Gastroesophageal sphincter (tissue), 4 donors: ENCODE measurements at regions not wholly inside any gene's neighbourhood (a gene's known extent, or its start where the extent isn't known, plus 50 kb on each side); places are given as distances from the start of the nearest gene placed in this dataset.

Experiments used
- ATAC-seq: fragments of 150-250 bp; one replicate; pipeline ENCODE4 v1.9.1; 2016; ENCODE audit warnings: mild to moderate bottlenecking, moderate library complexity
- H3K27ac ChIP-seq, 4 donors: fragments of 200-600 bp; sonication (generic) in 3 of 4; 1 replicate in 3 of 4; 2 replicates in 1 of 4; pipeline ENCODE4 v1.5.1; 2016 to 2019
- H3K27me3 ChIP-seq: fragments of 200-600 bp; sonication (generic); one replicate; pipeline ENCODE4 v1.5.1; 2019
- H3K36me3 ChIP-seq, 2 donors: fragments of 200-600 bp; sonication (generic); one replicate each; pipeline ENCODE4 v1.5.1; 2019; ENCODE audit warnings: control low read depth in 1 of 2
- H3K4me1 ChIP-seq, 3 donors: fragments of 200-600 bp; sonication (generic); 1 replicate in 2 of 3; 2 replicates in 1 of 3; pipeline ENCODE4 v1.5.1; 2016 to 2019; ENCODE audit warnings: control low read depth in 2 of 3
- H3K4me3 ChIP-seq, 2 donors: fragments of 200-600 bp; sonication (generic); one replicate each; pipeline ENCODE4 v1.5.1; 2019; ENCODE audit warnings: mild to moderate bottlenecking in 1 of 2, moderate library complexity in 1 of 2
- H3K9me3 ChIP-seq, 3 donors: fragments of 200-600 bp; sonication (generic); one replicate each; pipeline ENCODE4 v1.5.1; 2017 to 2019; ENCODE audit warnings: control low read depth in 2 of 3
- EP300 ChIP-seq: sonication (generic); formaldehyde crosslinking; IDR thresholded peaks from one replicate; pipeline ENCODE4 v1.6.1; 2017; ENCODE audit warnings: antibody characterized with exemption, mild to moderate bottlenecking
- POLR2A ChIP-seq, 2 donors: fragments of 450-650 bp; IDR thresholded peaks; one replicate each; pipeline ENCODE4 v1.6.1; 2017; ENCODE audit warnings: antibody characterized with exemption in 2 of 2, mild to moderate bottlenecking in 2 of 2, moderate library complexity in 1 of 2
- POLR2AphosphoS5 ChIP-seq: sonication (generic); formaldehyde crosslinking; IDR thresholded peaks from one replicate; pipeline ENCODE4 v1.6.1; 2017; ENCODE audit warnings: antibody characterized with exemption
- WGBS, 2 donors: methylation state at CpG; one replicate each; pipeline ENCODE4 v1.1.5; 2018; ENCODE audit warnings: low coverage in 1 of 2; 5-methylcytosine and 5-hydroxymethylcytosine counted together
- TF ChIP-seq, protein P1 (sequence below), 4 experiments: fragments of 200-600 bp in 2 of 4; fragments of 450-650 bp in 2 of 4; sonication (generic) in 1 of 4; IDR thresholded peaks; one replicate each; pipeline ENCODE4 v1.5.1; 2017 to 2019; ENCODE audit warnings: antibody characterized with exemption in 4 of 4, mild to moderate bottlenecking in 2 of 4, moderate library complexity in 2 of 4

DNA sequence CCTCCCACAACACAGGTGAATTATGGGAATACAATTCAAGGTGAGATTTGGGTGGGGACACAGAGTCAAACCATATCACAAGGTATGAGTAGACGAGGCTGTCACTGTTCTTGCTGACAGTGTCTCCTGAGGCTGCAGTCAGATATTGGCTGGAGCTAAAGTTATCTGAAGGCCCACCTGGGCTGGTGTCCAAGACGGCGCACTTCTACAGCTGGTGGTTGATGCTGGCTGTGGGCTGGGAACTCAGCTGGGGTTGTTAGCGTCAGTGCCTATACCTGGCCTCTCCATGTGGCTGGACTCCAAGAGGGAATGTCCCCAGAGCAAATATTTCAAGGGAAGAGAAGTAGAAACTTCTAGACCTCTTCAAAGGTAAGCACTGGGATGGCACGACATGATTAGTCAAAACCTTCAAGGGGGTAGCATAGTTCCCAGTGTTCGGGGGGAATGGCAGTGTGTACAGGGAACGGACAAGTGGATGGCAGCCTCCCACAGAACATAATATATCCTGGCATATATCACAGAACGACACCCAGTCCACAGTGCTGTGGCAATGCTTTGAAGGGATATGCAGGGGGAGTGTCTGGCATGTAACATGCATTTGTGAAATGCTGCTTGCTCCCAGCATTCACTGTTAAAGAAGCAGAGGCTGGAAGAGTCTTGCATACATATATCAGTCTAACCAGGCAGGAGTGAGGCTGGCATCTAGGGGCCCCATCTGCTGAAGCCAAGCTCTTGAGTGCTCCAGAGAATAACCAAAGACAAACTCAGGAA lies 126.7 kb upstream of the RFLNA start:
- Histone ChIP-seq H3K4me1 (no peaks in the 10 kb centered on the region), H3K9me3 (no peaks in the 10 kb centered on the region), H3K4me3 (no peak overlapping the region), H3K27me3 (no peaks in the 10 kb centered on the region), H3K27ac (no peak overlapping the region), H3K36me3 (no peaks in the 10 kb centered on the region)
- TF ChIP-seq POLR2AphosphoS5: no peak
- TF ChIP-seq EP300: no peak
- TF ChIP-seq, protein P1, sequence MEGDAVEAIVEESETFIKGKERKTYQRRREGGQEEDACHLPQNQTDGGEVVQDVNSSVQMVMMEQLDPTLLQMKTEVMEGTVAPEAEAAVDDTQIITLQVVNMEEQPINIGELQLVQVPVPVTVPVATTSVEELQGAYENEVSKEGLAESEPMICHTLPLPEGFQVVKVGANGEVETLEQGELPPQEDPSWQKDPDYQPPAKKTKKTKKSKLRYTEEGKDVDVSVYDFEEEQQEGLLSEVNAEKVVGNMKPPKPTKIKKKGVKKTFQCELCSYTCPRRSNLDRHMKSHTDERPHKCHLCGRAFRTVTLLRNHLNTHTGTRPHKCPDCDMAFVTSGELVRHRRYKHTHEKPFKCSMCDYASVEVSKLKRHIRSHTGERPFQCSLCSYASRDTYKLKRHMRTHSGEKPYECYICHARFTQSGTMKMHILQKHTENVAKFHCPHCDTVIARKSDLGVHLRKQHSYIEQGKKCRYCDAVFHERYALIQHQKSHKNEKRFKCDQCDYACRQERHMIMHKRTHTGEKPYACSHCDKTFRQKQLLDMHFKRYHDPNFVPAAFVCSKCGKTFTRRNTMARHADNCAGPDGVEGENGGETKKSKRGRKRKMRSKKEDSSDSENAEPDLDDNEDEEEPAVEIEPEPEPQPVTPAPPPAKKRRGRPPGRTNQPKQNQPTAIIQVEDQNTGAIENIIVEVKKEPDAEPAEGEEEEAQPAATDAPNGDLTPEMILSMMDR (IDR thresholded peaks at IDR 0.05): no peak
- TF ChIP-seq POLR2A (IDR thresholded peaks at IDR 0.05): no peak
- WGBS, 2 donors: 67 to 74% methylated on average over 4 to 8 of the region's 8 CpGs
- ATAC-seq: no peak

DNA sequence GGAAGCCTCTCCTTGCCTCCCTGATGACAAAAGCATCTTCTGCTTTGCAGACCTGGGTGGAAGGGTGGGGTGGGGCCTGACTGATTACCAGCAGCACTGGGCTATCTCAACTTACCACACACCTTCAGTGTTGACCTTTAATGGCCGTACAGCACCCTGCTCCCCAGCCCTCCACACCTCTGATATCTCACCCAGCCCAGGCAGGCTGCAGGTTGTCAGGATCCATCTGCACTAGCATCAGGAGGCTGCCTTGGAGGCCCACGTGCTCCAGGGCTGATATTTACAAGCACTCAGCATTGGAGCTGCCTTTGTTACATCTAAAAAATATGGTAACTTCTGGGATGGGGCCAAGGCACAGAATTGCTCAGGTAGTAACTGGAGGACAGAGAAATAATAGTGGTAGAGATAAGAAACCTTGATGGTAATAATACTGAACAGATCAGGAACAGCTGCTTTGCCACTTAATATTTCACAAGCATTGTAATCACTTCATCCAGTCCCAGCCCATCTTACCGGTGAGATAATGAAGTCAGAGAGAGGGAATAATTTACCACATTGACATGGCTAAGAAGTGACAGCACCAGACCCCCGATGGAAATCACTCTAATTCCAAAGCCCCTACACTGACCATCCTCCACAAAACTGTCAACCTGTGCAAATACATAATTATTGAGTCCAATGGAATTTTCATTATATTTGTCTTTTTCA lies 125.2 kb upstream of the RFLNA start:
- ATAC-seq: no peak
- Histone ChIP-seq H3K27ac (no peak overlapping the region), H3K27me3 (no peaks in the 10 kb centered on the region), H3K4me3 (no peak overlapping the region), H3K9me3 (no peaks in the 10 kb centered on the region), H3K4me1 (no peaks in the 10 kb centered on the region), H3K36me3 (no peaks in the 10 kb centered on the region)
- TF ChIP-seq POLR2AphosphoS5: no peak
- TF ChIP-seq EP300: no peak
- TF ChIP-seq, protein P1 (IDR thresholded peaks at IDR 0.05): no peak
- no peak for TF ChIP-seq POLR2A (IDR thresholded peaks at IDR 0.05)
- 61 to 66% methylated on average over 3 to 4 of the region's 4 CpGs for WGBS, 2 donors

DNA sequence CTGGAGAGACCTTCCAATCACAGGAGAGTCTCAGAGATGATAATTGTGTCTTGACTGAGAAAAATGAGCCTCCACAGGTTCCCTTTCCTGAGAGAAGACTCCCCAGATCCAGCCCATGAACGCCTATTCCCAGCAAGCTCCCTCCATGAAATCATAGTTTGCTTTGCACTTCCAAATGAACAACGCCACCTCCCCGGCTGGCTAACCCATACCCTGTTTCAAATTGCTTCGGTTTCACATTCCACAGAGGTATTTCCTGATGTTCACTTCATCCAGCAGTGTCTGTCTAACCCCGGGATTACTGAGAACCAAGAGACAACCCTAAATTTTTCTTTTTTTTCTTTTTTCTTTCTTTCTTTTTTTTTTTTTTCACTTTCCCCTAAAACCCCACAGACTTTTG lies 124.1 kb upstream of the RFLNA start:
- Histone ChIP-seq H3K9me3 (no peaks in the 10 kb centered on the region), H3K4me1 (no peaks in the 10 kb centered on the region), H3K27me3 (no peaks in the 10 kb centered on the region), H3K27ac (no peak overlapping the region), H3K4me3 (no peak overlapping the region), H3K36me3 (no peaks in the 10 kb centered on the region)
- no peak for TF ChIP-seq POLR2AphosphoS5
- no peak for TF ChIP-seq POLR2A (IDR thresholded peaks at IDR 0.05)
- no peak for ATAC-seq
- WGBS, 2 donors: 85 to 86% methylated on average over 3 to 5 of the region's 5 CpGs

DNA sequence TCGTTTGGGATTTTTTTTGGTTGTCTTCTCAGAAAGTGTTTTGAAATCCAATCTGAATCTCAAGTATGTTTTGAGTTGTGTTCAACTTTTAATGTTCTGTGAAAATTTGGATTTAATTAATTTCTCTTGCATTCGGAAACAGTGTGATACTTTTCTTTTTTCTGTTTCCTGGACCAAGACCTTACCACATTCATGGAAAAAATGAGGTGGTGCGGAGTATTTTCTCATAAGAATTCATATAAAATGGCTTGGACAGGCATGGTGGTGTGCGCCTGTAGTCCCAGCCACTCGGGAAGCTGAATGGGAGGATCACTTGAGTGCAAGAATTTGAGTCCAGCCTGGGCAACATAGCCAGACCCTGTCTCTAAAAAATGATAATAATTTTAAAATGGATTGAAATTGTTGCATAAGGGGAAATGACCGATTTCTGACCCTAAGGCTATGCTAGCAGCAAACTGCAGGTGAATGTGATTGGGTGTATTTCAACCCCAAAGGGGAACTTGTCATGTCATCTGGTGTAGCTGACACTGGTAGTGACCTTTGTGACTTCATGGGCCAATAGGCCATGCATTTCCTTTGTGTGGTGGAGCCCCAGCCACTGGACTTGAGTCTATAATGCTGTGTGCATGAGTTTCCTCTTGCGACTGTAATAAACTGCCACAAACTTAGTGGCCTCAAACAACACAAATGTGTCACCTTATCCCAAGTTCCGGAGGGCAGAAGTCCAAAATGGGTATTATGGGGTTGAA lies 123.5 kb upstream of the RFLNA start:
- 84 to 100% methylated on average over 1 to 6 of the region's 8 CpGs for WGBS, 2 donors
- ATAC-seq: no peak
- no peaks in the 10 kb centered on the region for H3K4me1 ChIP-seq
- H3K4me3 ChIP-seq: no peak overlapping the region
- no peak overlapping the region for H3K27ac ChIP-seq
- H3K9me3 ChIP-seq: no peaks in the 10 kb centered on the region
- H3K36me3 ChIP-seq: no peaks in the 10 kb centered on the region
- TF ChIP-seq, protein P1 (IDR thresholded peaks at IDR 0.05): no peak
- H3K27me3 ChIP-seq: no peaks in the 10 kb centered on the region

DNA sequence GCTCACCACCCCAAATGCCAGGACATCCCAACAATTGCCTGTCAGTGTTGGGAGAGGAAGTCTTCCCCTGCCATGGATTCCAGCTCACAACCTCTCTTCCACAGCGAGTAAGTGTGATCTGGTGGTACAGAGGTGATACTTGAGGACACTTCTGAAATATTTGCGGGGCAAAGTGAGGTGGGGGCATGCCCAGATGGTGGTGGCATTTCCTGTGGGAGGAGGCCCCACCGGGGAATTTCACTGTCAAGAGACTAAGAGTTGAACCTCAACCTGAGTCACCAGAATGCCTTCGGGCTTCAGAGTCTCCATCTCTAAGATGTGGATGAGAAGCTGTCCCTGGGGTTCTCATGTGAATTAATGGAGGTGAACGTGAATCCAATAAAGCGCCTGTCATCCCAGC lies 122.3 kb upstream of the RFLNA start:
- Histone ChIP-seq H3K27ac (no peak overlapping the region), H3K27me3 (no peaks in the 10 kb centered on the region), H3K4me3 (no peak overlapping the region), H3K36me3 (no peaks in the 10 kb centered on the region), H3K9me3 (no peaks in the 10 kb centered on the region), H3K4me1 (no peaks in the 10 kb centered on the region)
- ATAC-seq: no peak
- no CpG with 5 or more reads among the region's 6 CpGs for WGBS, 2 donors
- TF ChIP-seq POLR2AphosphoS5 (no peak), POLR2A (IDR thresholded peaks at IDR 0.05) (no peak), EP300 (no peak)
- TF ChIP-seq, protein P1 (IDR thresholded peaks at IDR 0.05): no peak
